Activated CD4-positive, alpha-beta T cell treated with anti-CD3 and anti-CD28 coated beads, Interleukin-2, Interleukin-4, amounts not matched to agents 100 ng/mL and 50 ng/mL, durations not matched to agents 16 hours and 8 hours (primary cell): ENCODE measurements at regions not wholly inside any gene's neighbourhood (a gene's known extent, or its start where the extent isn't known, plus 50 kb on each side); places are given as distances from the start of the nearest gene placed in this dataset.
"Not testable (repeated sequence)": the region's sequence is repeated elsewhere in the genome, so short reads cannot be mapped to it uniquely, and the experiment has no call there.

Source experiments
- DNase-seq: peaks from one replicate; pipeline ENCODE4 v3.0.0-alpha.2; 2020; ENCODE audit warnings: low spot score

DNA sequence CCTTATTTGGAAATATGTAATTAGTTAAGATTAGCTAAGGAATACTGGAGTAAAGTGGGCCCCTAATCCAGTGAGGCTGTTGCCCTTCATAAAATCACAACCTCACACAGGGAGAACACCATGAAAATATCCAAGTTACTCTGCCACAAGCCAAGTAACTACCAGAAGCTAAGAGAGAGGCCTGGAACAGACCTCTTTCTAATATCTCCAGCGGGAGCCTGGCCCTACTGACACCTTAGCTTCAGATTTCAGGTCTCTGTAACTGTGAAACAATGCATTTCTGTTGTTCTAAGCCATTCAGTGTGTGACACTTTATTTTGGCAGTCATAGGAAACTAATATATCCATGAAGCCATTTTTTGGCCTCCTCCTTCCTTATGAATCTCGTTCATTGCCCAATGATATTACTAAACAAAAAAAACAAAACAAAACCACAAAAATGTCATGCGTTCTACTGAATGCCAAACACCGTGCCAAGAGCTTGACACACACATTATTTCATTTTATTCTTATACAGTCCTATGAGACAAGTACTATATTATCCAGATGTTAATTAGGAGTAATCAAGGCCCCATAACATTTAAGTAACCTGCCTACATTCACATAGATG is 699.0 kb downstream of the MAT2B start:
- no peak for DNase-seq

- DNase-seq, result no peak
Observed at GRCh38 chr5:164206196-164206595, 700.8 kb downstream of the MAT2B start.

GRCh38 chr5:164207646-164208045 is 702.2 kb downstream of the MAT2B start:
- no peak for DNase-seq

- DNase-seq, result no peak
Observed at GRCh38 chr5:164210491-164210890, 705.1 kb downstream of the MAT2B start.

GRCh38 chr5:164214698-164215097 is 709.3 kb downstream of the MAT2B start:
- no peak for DNase-seq

GRCh38 chr5:164217464-164217863 is 712.0 kb downstream of the MAT2B start:
- DNase-seq, result no peak

DNA sequence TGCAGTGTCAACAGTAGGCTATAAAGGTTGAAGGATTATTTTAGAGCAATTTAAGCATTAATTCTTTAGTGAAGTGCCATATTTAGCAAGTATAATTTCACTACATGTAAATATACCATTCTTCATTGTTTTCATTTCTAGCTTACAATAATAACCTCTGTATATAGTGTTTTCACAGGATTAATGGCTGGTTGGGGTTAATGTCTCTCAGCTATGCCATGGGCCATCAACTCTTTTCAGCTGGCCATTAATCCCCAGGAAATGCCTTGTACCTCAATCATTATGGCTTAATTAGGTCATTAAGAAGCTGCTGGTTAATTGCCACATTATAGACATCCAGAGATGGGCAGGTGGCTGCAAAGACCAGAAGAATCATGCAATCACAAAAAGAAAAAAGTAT is 715.1 kb downstream of the MAT2B start:
- DNase-seq, result no peak

- no peak for DNase-seq
Observed at GRCh38 chr5:164224236-164224635, 718.8 kb downstream of the MAT2B start.

- no peak for DNase-seq
Observed at GRCh38 chr5:164224772-164225171, 719.4 kb downstream of the MAT2B start.

- DNase-seq, result no peak
Observed at GRCh38 chr5:164230341-164230740, 724.9 kb downstream of the MAT2B start.

GRCh38 chr5:164233791-164234190 is 728.4 kb downstream of the MAT2B start:
- DNase-seq, result no peak

- no peak for DNase-seq
Observed at GRCh38 chr5:164234321-164234720, 728.9 kb downstream of the MAT2B start.

DNA sequence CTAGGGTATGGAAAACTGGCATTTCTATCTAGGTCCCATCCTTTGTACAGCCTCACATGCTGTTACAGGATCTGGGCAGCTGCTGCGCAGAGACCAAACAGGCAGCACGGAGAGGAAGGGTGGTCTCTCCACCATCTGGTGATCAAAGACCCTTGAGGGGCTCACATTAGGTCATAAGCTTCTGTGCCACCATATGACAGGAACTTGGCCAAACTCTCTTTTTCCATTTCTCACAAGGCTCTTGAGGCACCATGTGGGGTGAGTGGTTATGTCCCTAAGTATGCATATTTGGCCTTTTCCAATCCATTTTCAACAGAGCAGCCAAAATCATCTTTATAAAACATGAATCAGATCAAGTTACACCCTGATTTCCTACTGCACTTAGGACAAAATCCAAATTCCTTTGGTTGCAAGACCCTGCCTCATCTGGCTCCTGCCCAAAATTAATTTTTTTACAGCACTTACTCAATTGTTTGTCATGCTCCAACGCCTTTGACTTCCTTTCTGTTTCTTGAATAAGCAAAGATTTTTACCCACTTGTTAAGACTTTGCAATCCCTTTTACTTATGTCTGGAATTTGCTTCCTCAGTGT is 730.0 kb downstream of the MAT2B start:
- no peak for DNase-seq

DNA sequence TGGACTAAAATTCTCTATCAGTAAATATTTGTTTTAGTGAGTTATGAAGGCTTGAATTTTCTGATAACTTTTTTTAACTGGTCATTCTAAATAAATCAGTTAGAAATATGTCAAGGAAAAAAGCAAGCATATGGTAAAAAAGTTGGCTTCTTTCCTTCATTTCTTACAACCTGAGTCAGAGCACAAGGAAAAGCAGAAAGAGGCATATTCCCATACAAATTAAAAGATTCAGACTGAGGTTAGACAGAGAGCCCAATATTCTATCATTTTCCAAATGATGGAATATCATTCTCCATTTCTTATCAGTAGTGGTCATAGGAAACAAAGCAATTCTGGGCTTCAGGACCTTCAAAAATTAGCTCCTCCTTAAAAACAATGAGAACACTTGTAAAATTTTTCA is 732.1 kb downstream of the MAT2B start:
- no peak for DNase-seq

DNA sequence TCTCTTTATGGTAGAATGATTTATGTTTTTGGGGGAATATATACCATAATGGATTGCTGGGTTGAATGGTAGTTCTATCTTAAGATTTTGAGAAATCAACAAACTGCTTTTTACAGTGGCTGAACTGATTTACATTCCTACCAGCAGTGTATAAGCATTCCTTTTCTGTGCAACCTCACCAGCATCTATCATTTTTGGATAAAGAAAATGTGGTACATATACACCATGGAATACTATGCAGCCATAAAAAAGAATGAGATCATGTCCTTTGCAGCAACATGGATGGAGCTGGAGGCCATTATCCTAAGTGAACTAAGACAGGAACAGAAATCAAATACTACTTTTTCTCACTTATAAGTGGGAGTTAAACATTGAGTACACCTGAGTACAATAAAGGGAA is 746.4 kb downstream of the MAT2B start:
- DNase-seq, result not testable (repeated sequence)

- DNase-seq, result no peak
Observed at GRCh38 chr5:164253764-164254163, 748.3 kb downstream of the MAT2B start.

- DNase-seq, result no peak
Observed at GRCh38 chr5:164255598-164256213, 750.3 kb downstream of the MAT2B start.

- DNase-seq, result no peak
Observed at GRCh38 chr5:164256351-164256750, 750.9 kb downstream of the MAT2B start.

DNA sequence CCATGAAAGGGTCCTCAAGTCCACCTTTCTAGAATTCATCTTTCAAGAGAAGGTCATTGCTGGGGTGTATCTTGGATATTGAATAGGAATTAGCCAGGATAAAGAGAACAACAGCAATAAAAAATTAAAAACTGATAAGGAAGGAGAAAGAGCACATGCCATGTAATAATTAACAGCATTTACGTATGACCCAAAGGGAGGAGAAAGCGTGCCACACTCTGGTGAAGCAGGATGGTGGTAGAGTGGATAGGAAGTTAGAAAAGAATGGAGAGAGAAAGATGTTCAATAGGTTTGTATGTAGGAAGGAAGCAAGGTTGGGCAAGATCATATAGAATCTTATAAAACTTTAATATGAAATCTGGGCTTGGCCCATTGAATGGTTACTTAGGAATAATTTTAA is 751.5 kb downstream of the MAT2B start:
- DNase-seq, result no peak

DNA sequence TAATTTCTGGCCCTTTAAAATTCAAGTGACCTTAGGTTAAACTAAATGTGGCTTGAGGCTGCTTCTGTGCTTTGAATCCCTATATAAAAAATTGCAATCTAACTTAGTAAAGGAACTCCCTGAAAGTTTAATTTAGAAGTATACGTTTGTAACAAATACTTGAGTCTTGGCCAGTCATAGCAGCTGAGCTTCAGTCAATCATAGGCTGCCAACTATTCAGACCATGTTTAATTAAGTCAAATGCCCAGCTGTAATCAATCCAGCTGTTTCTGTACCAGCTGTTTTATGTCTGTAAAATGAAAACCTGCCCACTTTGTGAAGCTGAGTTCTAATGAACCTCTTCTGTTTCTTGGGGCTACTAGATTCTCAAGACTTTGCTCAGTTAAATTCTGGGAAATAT is 760.1 kb downstream of the MAT2B start:
- no peak for DNase-seq

DNA sequence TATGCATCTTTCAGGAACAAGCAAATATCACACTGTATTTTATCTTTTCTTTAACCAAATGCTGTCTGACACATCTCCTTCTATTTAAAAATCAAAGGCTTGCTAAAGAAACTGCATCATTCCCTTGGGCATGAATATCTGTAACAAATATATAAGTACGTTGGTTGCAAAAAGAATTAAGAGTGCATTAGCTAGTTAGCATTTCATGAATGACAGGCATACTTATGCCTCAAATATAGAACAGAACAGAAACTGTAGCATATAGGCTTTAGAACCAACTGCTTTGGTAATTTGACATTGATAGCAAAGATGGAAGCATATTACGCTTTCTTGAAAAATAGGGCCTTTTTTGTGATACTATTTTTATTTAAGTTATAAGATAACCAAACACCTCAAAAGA is 761.2 kb downstream of the MAT2B start:
- DNase-seq, result no peak

DNA sequence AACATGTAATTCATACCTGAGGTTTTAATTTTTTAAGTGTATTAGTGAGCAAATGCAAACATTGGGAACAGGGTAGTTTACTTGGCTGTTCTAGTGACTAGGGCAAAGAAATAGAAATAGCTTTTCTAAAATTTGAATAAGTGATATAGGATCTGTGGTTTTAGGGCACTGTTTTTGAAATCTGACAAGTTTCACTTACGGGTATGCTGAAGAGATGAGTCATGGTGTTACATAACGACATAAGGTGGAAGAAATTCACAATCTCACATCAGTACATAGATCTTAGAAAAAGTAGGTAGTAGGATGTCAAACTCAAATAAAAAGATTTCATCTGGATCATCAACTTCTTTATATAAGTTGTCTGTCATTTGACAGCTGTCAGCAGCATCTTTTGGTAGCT is 772.3 kb downstream of the MAT2B start:
- no peak for DNase-seq

DNA sequence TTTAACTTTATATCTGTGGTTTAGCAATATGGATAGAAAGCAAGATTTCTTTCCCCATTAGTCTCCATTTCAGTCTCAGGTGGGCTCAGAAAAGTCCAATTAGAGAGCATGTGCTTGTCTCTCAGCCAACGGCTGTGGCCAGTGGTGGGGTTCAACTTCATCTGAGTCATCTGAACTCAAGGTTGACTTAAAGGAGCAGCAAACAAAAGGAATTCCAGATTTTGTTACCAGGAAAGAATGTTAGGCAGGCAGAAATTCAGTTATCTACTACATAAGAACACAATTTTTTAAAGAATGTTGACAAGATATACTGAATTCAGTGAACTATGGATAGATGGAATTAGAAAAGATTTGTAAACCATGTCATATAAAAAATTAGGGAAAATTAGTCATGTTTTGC is 784.1 kb downstream of the MAT2B start:
- no peak for DNase-seq

GRCh38 chr5:164296603-164297080 is 791.2 kb downstream of the MAT2B start:
- no peak for DNase-seq
